KOPT-K1 (cell line): ENCODE measurements at regions not wholly inside any gene's neighbourhood (a gene's known extent, or its start where the extent isn't known, plus 50 kb on each side); places are given as distances from the start of the nearest gene placed in this dataset.

Experiments used
- H3K27ac ChIP-seq: fragments of 200-600 bp; sonication (generic); 2 replicates; pipeline ENCODE4 v1.5.1; 2016; ENCODE audit warnings: antibody characterized with exemption, mild to moderate bottlenecking, low read depth, low read length; ENCODE audit not compliant: poor library complexity, severe bottlenecking
- H3K36me3 ChIP-seq: fragments of 200-600 bp; sonication (generic); 2 replicates; pipeline ENCODE4 v1.5.1; 2017; ENCODE audit warnings: antibody characterized with exemption, mild to moderate bottlenecking, low read length, moderate library complexity; ENCODE audit not compliant: insufficient read depth
- H3K9me3 ChIP-seq: fragments of 200-600 bp; sonication (generic); 2 replicates; pipeline ENCODE4 v1.5.1; 2017; ENCODE audit warnings: antibody characterized with exemption, low read length, mild to moderate bottlenecking; ENCODE audit not compliant: insufficient read depth, poor library complexity, severe bottlenecking

DNA sequence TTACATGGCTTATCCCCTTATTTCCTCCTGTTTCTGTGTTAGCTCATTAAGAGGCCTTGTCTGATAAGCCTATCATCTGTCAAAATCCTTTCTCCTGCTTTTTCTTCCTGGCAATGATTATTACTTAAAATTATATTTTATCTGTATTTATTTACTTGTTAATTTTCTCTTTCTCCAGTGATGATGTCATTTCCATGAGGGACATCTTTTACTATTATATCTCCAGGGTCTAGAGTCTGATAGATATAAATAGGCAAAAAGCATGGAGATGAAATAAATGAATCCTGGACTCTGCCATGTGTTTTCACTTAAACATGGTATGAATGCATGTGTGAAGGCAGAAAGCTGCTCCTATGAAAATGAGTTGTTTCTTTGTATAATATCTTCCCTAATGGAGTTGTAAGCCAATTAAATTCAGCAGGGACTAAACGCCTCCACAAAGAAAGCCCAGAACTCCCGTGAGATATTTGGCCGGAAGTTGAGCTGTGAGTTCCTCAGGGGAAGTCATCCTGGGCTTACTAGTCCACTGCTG lies 375.2 kb downstream of the TUSC7 start:
- Histone ChIP-seq H3K27ac (no peak overlapping the region), H3K36me3 (no peaks in the 10 kb centered on the region), H3K9me3 (no peaks in the 10 kb centered on the region)

DNA sequence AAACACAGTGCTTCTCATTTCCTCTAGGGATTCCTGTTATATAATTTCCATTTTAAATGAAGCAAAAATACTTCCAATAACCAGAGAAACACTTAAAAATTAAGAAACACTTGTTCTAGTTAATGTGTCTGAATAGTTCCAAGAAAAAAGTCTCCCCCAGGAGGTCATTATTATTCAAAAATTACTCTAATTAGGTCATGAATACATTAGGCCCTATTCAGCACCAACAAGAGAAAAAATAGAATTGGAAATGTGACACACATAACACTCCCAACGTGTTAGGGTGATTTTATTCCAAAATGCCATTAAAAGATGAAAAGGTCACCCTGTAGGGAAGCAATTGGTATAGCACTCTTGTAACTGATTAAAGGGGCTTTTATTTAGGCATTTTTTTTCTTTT lies 382.1 kb downstream of the TUSC7 start:
- no peak overlapping the region for H3K27ac ChIP-seq
- H3K9me3 ChIP-seq, result no peaks in the 10 kb centered on the region
- H3K36me3 ChIP-seq, result no peaks in the 10 kb centered on the region

DNA sequence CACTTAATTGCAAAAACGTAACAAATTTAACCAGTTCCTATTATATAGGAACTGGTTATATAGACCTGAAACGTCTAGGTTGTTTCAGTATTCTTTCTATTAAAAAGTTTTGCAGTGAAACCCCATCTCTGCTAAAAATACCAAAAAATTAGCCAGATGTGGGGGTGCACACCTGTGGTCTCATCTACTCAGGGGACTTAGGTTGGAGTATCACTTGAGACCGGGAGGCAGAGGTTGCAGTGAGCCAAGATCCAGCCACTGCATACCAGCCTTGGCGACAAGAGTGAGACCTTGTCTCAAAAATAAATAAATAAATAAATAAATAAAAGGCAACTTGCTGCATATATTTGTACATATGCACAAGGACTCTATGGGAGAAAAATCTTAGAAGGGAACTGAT lies 387.0 kb downstream of the TUSC7 start:
- Histone ChIP-seq H3K36me3 (no peaks in the 10 kb centered on the region), H3K9me3 (no peaks in the 10 kb centered on the region), H3K27ac (no peak overlapping the region)

DNA sequence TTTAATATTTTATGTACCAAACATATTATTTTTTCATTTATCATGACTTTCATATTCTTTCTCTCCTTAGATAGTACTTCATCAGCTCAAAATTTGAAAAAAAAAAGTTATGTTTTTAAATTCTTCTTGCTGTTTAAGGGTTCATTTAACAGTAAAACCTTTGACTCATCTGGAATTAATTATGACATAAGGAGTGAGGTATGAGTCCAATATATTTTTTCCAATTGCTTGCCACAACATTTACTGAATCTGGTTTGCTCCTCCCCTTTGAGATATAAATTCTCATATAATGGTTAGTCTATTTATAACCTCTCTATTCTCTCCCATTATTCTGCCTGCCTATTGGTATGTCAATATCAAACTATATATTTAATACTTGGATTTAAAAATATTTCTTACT lies 387.8 kb downstream of the TUSC7 start:
- no peaks in the 10 kb centered on the region for H3K9me3 ChIP-seq
- H3K36me3 ChIP-seq, result no peaks in the 10 kb centered on the region
- H3K27ac ChIP-seq, result no peak overlapping the region

DNA sequence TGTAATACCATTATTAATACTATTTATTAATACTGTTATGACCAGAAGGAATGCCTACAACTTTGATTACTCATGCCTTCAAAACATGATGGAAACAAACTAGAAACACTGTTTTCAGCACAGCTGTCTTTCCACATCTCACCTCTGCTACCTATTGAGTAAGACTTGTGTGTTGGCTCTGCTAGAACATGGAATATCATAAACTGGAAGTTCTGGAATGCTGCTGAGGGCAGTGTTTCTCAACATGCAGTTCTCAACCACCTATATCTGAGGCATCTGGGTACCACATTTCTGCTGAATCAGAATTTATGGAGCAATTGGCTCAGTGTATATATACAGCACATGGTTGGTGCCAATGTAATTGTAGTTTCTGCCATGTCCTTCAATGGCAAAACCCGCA lies 392.1 kb downstream of the TUSC7 start:
- no peaks in the 10 kb centered on the region for H3K36me3 ChIP-seq
- H3K9me3 ChIP-seq, result no peaks in the 10 kb centered on the region
- no peak overlapping the region for H3K27ac ChIP-seq

DNA sequence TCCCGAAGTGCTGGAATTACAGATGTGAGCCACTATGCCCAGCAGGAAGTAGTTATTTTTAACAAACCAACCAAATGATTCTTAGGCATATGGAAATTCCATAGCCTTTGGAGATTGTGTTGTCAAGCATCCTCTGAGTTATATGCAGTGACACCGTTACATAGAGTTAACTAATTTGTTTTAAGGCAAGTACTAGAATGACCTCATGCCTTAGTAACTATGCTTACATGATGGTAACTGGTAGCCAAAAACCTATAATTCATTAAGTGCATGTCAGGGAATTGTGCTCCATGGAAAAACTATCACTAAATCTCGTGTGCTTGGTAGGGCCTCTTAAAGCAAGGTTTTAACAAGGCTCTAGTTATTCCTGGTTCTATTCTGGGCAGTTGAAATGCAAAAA lies 392.8 kb downstream of the TUSC7 start:
- Histone ChIP-seq H3K36me3 (no peaks in the 10 kb centered on the region), H3K9me3 (no peaks in the 10 kb centered on the region)

DNA sequence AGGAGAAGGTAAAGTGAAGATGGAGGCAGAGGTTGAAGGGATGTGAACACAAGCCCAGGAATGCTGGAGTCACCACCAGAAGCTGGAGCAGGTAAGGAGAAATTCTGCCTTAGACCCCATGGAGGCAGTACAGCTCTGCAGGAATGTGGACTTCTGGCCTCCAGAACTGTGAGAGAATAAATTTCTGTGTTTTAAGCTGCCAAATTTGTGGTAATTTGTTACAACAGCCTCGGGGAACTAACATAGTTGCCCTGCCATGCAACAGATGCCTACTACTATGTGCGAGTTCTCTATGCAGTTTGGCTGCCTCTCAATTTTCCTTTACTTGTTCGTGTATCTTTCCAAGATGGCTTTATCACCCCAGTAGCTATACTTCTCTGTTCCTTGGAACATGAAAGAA lies 394.1 kb downstream of the TUSC7 start:
- no peaks in the 10 kb centered on the region for H3K36me3 ChIP-seq
- no peaks in the 10 kb centered on the region for H3K9me3 ChIP-seq

More for the DNA sequence above, 392.8 kb downstream of the TUSC7 start:
- H3K27ac ChIP-seq, result no peak overlapping the region

DNA sequence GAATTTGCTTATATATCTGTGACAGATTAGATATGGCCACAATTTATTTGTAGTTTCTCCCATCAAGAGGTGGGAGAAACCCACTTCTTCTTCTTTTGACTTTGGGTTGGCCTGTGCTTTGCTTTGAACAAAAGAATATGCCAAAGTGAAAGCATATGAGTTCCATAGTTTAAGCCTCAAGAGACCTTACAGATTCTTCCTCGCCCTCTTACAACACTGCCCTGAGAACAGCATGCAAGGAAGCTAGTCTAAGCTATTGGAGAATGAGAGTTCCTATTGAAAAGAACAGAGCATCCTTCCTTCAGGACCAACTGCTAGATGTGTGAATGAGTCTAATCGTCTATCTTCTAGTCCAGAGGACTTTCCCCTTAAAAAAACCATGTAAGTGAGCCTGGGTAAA lies 394.8 kb downstream of the TUSC7 start:
- H3K9me3 ChIP-seq, result no peaks in the 10 kb centered on the region
- no peaks in the 10 kb centered on the region for H3K36me3 ChIP-seq
- no peak overlapping the region for H3K27ac ChIP-seq

More for the DNA sequence above, 394.1 kb downstream of the TUSC7 start:
- no peak overlapping the region for H3K27ac ChIP-seq

DNA sequence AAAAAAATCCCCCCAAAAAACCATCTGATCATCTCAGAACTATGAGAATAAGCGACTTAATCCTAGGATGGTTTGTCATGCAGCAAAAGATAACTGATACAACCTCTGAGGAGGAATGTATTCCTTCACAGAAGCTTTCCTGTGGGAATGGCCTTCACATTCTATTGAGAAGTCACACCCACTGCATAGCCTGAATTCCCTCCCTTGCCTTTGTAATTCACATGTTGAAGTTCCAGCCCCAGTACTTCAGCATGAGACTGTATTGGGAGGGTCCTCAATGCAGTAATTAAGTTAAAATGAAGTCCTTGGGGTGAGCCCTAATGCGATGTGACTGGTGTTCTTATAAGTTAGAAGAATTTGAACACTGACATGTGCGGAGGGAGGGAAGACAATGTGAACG lies 395.2 kb downstream of the TUSC7 start:
- Histone ChIP-seq H3K9me3 (no peaks in the 10 kb centered on the region), H3K27ac (no peak overlapping the region), H3K36me3 (no peaks in the 10 kb centered on the region)

DNA sequence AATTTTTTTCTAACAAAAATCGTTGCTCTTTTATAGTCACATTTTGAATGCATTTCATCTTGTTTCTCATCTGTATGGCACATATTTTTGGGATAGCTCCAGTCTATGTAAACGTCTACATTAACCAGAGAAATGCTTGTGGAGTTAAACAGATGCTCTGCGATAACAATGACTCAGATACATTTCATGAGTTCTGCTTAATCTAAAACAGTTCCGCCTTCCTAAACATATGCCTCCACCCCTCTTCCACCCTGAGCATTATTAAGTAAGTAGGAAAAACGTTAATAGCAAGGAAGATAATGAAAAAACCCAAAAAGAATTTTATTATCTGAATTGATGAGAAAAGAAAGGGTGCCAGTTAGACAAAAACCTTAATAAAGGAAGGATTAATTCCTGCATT lies 396.1 kb downstream of the TUSC7 start:
- H3K27ac ChIP-seq, result no peak overlapping the region

DNA sequence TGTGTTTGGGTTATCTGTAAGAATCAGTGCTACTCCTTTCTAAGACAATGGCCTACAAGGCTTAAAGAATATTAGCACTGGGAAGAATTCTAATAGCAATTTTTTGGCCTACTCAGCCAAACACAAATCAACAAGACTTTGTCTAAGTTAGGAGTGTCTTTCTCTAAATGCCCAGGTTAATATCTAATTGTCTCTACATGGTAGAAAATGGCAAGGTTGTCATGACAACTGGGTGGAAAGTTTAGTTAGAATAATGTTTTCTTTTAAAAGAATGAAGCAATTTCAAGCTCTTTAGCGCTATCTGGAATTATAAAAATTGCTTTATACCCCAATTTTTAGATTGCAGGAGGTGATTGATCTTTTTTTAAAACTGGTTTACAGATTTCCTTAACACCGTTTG lies 396.8 kb downstream of the TUSC7 start:
- no peaks in the 10 kb centered on the region for H3K9me3 ChIP-seq
- no peaks in the 10 kb centered on the region for H3K36me3 ChIP-seq
- no peak overlapping the region for H3K27ac ChIP-seq

More for the DNA sequence above, 396.1 kb downstream of the TUSC7 start:
- no peaks in the 10 kb centered on the region for H3K9me3 ChIP-seq
- H3K36me3 ChIP-seq, result no peaks in the 10 kb centered on the region

DNA sequence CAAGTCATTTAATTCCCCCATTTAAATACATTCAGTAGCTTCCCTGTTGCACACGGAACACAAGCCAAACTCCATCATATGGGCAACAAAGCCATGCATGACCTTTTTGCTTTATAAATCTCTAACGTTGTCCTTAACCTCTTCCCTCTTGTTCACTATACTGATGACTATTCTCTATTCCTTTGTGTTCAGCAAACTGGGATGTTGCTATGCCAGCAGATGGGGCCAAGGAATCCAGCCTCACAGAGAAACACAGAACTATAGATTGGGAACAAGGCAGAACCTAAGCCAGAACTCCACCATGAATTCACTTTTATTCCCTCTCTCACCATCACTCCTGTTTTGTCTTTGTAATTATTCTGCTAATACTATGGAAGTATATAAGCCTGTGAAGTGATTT lies 398.4 kb downstream of the TUSC7 start:
- no peaks in the 10 kb centered on the region for H3K9me3 ChIP-seq
- no peaks in the 10 kb centered on the region for H3K36me3 ChIP-seq
- H3K27ac ChIP-seq, result no peak overlapping the region

DNA sequence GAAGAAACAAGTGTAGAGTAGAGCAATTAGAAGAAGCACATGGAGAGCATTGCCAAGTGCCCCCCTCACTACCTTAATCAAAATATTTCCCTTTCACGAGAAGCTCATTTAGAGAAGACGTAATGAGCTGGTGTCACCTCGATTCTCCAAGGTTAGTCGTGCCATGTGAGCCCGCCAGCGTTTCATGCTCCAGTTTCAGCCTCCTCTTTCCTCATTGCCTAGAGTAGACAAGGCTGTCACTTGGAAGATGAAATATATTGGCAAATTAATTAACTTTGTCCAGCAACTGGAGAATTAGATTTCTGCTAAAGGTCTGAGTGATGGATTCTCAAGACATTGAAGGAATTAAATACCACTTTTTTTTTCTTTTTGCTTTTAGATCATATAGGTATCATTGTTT lies 399.6 kb downstream of the TUSC7 start:
- H3K36me3 ChIP-seq, result no peaks in the 10 kb centered on the region
- H3K9me3 ChIP-seq, result no peaks in the 10 kb centered on the region
- no peak overlapping the region for H3K27ac ChIP-seq

DNA sequence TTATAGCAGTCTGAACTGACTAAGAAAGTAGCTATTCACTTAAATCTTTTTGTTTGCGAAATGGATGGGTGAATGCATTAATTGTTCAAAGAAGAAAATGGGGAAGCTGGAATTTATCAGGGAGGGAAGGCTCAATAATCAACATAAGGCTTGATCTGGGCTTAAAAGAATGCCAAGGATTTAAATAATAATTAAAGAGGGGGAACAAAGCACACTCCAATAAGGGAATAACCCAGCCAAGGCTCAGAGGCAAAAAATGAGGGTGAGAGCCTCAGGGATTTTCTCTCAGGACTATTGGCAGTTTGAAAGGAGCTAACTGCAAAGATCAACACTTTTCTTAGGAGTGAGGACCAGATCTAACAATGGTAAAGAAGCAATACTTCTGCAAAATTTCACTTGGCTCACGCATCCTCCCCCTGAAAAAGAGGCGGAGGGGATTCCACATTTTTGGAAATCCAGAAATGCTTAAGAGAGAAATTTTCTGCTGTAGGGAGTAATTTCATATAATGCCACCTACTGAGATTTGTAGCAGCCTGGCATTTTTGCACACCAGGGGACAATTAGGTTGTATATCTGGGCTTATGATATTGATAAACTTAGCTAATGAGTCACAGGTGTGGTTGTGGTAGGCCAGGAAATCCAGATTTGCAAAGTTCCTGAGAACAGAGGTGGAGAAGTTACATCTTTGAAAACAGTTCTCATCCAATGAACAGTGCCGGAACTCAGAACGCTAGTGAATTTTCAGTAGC lies 405.1 kb downstream of the TUSC7 start:
- no peak overlapping the region for H3K27ac ChIP-seq
- no peaks in the 10 kb centered on the region for H3K9me3 ChIP-seq
- no peaks in the 10 kb centered on the region for H3K36me3 ChIP-seq

DNA sequence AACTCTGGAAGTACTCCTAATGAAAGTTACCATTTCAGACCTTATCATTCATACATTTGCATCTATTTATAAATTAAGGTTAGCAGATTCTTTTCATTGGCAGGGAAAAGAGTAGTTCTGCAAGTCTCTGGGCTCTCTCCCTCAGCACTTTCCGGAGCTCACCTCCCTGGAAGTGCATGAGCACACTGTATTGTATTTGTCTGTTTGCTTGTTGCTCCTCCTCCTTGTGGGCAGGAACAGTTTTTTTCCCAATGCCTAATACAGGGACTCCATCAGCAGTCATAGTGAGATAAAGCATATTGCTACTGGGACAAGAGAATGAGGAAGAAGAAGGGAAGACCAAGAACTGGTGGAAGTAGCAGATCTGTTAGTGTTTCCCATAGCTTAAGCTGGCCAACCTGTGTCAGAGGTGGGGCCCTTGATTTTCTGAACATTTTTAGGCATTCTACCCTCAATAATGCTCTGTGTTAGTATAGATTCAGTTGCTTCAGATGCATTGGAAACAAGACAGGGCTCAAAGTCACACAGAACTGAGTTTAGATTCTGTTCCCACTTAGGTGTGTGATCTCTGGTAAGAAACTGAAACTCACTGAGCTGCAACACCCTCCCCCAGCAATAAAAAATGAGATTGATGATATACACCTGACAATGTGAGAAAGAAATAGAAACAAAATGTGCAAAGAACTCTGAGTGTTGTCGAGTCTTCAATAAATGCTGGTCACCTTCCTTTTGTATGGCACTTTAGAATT lies 407.8 kb downstream of the TUSC7 start:
- no peaks in the 10 kb centered on the region for H3K36me3 ChIP-seq
- no peak overlapping the region for H3K27ac ChIP-seq
- no peaks in the 10 kb centered on the region for H3K9me3 ChIP-seq

DNA sequence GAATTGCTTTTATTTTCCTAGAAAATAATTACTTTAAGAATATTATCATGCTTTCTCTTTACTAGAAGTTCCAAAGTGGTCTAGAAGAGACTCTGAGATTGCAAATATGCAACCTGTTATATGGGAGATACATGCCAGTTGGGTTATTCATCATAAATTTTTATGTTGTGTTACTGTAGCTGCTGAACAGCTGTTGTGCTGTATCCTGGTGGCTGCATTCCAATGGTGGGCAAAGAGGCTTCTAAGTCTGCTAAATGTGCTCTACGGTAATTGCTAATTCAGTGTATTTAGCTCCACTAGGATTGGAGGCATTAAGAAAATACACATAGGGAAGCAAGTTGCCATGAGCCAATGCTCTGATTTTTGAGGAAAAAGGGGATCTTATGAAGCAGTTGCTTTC lies 409.0 kb downstream of the TUSC7 start:
- Histone ChIP-seq H3K36me3 (no peaks in the 10 kb centered on the region), H3K27ac (no peak overlapping the region), H3K9me3 (no peaks in the 10 kb centered on the region)
